ENCODE measurements at regions not wholly inside any gene's neighbourhood (a gene's known extent, or its start where the extent isn't known, plus 50 kb on each side); places are given as distances from the start of the nearest gene placed in this dataset.
"Not testable (repeated sequence)": the region's sequence is repeated elsewhere in the genome, so short reads cannot be mapped to it uniquely, and the experiment has no call there.

GRCh38 chr4:28073860-28074555, 1213.4 kb downstream of the STIM2 start:
- no peak for DNase-seq (ENCODE audit: low read depth in 2 of 2)

GRCh38 chr4:28075401-28075956, 1214.8 kb downstream of the STIM2 start:
- no peak for DNase-seq (ENCODE audit: low read depth in 2 of 2)

- not testable (repeated sequence) for DNase-seq (ENCODE audit: low read depth in 2 of 2)
Measured at GRCh38 chr4:28077203-28077602, 1216.6 kb downstream of the STIM2 start.

DNA sequence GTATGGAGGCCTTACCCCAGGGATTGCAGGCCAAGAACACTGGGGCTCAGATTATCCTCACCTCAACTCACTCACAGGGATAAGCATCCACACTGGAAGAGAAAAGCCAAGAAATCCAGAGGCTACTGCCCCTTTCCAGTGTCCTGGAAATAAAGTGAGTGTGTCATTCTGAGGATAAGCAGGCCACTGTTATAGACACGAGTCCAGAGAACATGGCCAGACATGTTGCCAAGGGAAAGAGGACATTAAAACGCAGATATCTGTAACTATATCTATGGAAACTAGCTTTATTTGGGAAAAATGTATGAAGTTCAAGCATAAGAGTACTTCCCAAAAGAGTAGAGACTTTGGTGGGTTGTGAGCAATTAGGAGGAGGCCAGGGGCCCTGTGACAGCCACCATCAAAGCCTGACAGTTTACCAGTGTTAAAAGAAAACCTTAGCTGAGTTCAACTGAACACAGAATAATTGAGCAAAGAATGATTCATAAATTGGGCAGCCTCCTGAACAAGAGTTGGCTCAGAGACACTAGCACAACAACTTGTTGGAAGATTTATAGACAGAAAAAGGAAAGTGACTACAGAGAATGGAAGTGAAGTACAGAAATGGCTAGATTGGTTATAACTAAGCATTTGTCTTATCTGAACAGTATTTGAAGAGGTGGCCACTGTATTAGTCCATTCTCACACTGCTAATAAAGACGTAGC, 1222.2 kb downstream of the STIM2 start:
- no peak for DNase-seq (ENCODE audit: low read depth in 2 of 2)

GRCh38 chr4:28092610-28093009, 1232.0 kb downstream of the STIM2 start:
- no peak for DNase-seq (ENCODE audit: low read depth in 2 of 2)

DNA sequence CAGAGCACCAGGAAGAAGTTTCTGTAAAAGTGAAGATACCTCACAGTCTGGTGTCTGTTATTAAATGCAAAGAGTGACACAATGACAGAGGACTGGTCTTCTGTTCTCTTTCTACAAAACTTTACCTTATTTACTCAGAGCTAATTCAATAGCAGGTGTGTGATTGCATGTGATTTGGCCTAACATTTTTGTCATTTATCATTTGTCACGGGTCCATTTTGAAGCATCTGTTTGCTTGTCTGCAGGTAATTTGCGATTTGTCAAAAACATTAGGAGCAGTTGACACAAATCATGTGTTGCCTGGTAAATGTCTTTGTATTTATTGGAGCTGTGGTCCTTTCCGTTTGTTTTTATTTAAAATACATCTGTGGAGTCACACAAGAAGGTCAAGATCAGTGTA, 1232.4 kb downstream of the STIM2 start:
- DNase-seq (ENCODE audit: low read depth in 2 of 2): no peak

DNA sequence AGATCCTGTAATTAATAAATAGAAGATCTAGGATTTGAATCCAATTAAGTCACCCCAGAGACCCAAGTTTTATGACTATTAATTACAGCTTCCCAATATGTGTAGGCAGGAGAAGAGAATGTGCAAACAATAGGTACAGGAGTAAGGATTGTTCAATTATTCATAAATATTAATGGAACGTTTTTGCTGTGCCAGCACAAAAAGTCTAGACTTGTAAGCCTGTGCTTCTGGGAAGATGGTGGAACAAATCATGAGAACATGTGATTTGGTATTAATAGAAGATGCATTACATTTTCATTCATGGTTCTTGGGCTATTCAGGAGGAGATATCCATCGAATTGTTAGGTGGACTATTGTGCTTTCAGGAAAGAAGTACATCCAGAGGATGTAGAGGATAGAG, 1240.9 kb downstream of the STIM2 start:
- no peak for DNase-seq (ENCODE audit: low read depth in 2 of 2)

DNA sequence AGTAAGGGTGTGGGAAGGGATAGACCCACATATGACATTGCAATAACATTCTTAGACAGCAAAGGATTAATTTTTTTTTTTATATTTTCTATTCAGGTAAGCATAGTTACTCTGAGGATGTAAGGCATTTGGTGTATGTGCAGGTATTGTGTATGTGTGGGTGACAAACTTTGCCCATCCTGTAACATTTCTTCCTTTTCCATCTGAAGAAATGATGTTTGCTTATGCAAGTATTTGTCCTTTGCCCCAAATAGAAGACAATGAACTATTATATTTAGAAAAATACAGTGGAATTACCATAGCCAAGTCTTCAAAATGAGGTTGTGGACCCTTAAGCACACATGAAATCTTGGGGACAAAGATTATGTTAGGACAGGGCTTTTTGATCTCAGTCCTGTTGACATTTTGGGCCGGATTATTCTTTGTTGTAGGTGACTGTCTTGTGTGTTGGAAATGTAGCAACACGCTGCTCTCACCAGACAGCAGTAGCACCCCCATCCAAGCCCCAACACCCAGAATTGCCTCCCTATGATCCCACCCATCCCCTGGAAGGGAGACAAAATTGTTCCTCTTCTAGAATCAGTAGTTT, 1244.7 kb downstream of the STIM2 start:
- DNase-seq (ENCODE audit: low read depth in 2 of 2): no peak

GRCh38 chr4:28106155-28106554, 1245.5 kb downstream of the STIM2 start:
- DNase-seq (ENCODE audit: low read depth in 2 of 2): no peak

- no peak for DNase-seq (ENCODE audit: low read depth in 2 of 2)
Measured at GRCh38 chr4:28109801-28110200, 1249.2 kb downstream of the STIM2 start.

DNA sequence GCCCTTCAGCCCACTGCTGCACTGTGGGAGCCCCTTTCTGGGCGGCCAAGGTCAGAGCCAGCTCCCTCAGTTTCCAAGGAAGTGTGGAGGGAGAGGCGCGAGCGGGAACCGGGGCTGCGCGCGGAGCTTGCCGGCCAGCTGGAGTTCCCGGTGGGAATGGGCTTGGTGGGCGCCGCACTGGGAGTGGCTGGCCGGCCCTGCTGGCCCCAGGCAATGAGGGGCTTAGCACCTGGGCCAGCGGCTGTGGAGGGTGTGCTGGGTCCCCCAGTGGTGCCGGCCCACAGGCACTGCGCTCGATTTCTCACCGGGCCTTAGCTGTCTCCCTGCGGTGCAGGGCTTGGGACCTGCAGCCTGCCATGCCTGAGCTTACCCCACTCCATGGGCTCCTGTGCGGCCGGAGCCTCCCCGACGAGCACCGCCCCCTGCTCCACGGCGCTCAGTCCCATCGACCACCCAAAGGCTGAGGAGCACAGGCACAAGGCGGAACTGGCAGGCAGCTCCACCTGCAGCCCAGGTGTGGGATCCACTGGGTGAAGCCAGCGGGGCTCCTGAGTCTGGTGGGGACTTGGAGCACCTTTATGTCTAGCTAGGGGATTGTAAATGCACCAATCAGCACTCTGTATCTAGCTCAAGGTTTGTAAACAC, 1252.2 kb downstream of the STIM2 start:
- DNase-seq (ENCODE audit: low read depth in 2 of 2): not testable (repeated sequence)

GRCh38 chr4:28113586-28113985, 1252.9 kb downstream of the STIM2 start:
- not testable (repeated sequence) for DNase-seq (ENCODE audit: low read depth in 2 of 2)

- DNase-seq (ENCODE audit: low read depth in 2 of 2): not testable (repeated sequence)
Measured at GRCh38 chr4:28116526-28117083, 1256.0 kb downstream of the STIM2 start.

- DNase-seq (ENCODE audit: low read depth in 2 of 2): no peak
Measured at GRCh38 chr4:28117084-28117682, 1256.5 kb downstream of the STIM2 start.

- DNase-seq (ENCODE audit: low read depth in 2 of 2): no peak
Measured at GRCh38 chr4:28146191-28146590, 1285.5 kb downstream of the STIM2 start.

GRCh38 chr4:28148221-28148620, 1287.6 kb downstream of the STIM2 start:
- no peak for DNase-seq (ENCODE audit: low read depth in 2 of 2)

- no peak for DNase-seq (ENCODE audit: low read depth in 2 of 2)
Measured at GRCh38 chr4:28149762-28150161, 1289.1 kb downstream of the STIM2 start.

DNA sequence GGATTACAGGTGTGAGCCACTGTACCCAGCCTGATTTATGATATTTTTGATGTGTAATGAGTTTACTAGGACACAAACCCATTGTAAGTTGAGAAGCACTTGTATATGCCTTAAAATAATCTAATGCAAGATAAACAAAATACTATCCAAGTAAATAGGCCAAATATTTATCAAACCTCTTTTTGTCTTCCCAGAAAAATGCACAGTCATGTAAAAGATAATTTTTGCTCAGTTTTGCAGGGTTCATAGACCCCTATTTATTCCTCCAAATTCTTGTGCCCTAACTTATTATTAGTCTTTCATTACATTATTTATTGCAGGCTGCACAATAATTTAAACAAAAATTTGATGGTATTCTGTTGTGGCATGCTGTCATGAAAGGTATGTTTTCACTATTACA, 1290.7 kb downstream of the STIM2 start:
- DNase-seq (ENCODE audit: low read depth in 2 of 2): no peak

GRCh38 chr4:28167411-28167810, 1306.8 kb downstream of the STIM2 start:
- no peak for DNase-seq (ENCODE audit: low read depth in 2 of 2)

DNA sequence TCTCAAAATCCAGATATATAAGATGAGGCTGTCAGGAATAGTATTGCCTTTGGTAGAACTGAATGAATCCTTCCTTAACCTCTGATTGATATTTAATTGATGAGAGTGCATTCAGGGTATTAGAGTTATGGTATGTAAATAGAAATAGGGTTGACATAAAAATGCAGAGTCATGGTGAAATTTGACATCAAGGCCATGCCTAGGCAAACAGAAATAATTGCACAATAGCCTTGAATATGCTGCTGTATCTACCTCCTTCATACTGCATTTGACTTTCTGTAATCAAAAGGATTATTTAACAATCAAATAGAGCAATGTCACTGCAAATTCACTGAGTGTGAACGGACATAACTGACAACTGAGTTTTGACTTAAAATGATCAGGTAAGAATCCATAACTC, 1316.3 kb downstream of the STIM2 start:
- no peak for DNase-seq (ENCODE audit: low read depth in 2 of 2)

- DNase-seq (ENCODE audit: low read depth in 2 of 2): no peak
Measured at GRCh38 chr4:28177641-28178040, 1317.0 kb downstream of the STIM2 start.

DNA sequence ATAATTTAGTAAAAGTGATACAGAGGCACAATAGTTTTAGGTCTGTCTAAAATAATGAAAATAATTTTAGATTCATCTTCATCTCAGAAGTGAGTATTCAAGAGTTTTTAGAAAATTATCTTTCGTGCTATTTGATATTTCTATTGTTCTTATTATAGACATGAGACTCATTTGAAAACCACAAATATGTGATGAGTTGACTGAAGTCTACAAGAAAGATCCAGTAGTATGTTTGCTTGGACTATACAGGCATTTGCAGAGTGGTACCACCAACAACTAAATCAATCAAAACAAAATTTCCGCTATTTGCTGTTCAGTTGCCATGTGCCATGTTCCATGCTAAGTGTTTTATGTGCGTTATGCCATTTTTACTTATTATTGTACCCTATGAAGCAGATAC, 1318.5 kb downstream of the STIM2 start:
- no peak for DNase-seq (ENCODE audit: low read depth in 2 of 2)

Data from fibroblast of skin of left biceps (primary cell).